ENCODE measurements at regions not wholly inside any gene's neighbourhood (a gene's known extent, or its start where the extent isn't known, plus 50 kb on each side); places are given as distances from the start of the nearest gene placed in this dataset.

GRCh38 chr6:47106721-47107197 is 64.6 kb upstream of the ADGRF1 start:
- no peak for TF ChIP-seq HNF4G (IDR thresholded peaks at IDR 0.05; ENCODE audit: borderline replicate concordance, low read depth, low read length)
- no peak for TF ChIP-seq HNF4G (CRISPR knock-in tag; IDR thresholded peaks at IDR 0.05; ENCODE audit: borderline replicate concordance, low read depth)
- no peak for TF ChIP-seq RAD21 (CRISPR knock-in tag; IDR thresholded peaks at IDR 0.05)
